HG03025 (cell line): ENCODE measurements at regions not wholly inside any gene's neighbourhood (a gene's known extent, or its start where the extent isn't known, plus 50 kb on each side); places are given as distances from the start of the nearest gene placed in this dataset.

Experiments
- ATAC-seq: cut with Tn5 transposase; IDR thresholded peaks from one replicate; pipeline ENCODE4 v1.9.1; 2021; ENCODE audit warnings: mild to moderate bottlenecking, moderate library complexity; ENCODE audit not compliant: unreplicated experiment, low FRiP score

DNA sequence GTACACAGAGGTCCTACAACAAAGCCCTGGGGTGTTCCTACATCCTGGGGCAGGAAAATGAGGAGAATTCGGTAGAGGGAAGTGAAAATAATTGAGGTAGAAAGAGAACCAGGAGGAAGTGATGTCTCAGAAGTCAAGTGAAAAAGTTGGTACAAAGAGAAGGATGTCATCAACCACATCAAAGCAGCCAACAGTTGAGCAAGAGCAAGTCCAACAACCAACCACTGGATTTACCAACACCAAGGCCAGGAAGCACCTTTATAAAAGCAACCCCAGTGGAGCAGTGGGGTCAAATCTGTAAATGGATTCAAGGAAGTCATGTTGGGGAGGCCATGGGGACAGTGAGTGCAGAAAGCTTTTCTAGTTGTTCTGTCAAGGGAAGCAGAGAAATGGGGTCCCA, 360.4 kb downstream of the ZNF516 start:
- no peak for ATAC-seq

GRCh38 chr18:76133873-76134272, 361.2 kb downstream of the ZNF516 start:
- no peak for ATAC-seq

DNA sequence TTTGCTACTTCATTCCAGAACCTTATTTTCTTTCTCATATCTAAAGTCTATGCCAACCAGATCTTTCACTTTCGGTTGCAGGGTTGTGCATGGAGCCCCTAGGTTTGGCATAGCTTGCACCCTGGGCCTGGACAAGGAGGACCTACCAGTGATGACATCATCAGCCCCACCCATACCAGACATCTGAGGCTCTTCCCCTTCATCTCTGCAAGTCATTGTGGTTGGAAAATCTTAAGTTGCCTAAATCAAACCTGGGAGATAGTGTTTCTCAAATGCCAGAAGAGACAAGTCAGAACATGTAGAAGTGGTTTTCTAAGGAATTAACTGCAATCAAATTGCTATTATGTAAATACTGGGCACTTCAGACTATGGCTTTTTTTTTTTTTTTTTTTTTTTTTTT, 363.3 kb downstream of the ZNF516 start:
- no peak for ATAC-seq

DNA sequence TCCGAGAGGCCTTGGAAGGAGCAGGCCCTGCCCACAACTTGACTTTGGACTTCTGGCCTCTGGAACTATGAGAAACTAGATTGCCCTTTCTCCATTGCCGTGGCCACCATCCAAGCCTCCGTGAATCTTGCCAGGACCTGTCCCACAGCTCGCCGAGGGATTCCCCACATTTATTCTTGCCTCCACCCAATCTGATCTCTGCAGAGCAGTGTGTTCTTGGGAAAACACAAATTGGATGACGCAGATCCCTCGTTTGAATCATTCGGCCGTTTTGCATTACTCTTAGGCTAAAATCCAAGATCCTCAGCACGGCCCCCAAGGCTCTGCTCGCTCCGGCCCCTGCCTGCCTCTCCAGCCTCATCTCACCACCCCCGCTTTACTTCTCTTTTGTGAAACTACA, 364.2 kb downstream of the ZNF516 start:
- no peak for ATAC-seq

DNA sequence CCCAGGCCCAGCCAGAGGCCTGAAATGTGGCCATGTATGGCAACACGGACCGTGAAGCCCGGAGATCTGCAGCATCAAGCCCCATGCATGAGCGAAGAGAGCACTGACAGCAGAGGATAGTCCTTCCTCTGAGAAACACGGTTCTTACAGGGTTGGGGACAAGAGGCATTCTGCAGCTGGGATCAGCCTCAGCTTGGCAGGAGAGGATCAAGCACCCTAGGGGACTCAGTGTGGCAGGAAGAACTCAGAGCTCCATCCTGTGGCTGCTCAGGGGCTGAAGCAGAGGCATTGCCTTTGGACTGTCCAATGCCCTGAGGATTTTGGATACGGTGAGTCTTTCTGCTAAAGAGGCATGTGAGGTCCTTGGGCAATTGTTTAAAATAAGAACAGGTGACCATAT, 368.7 kb downstream of the ZNF516 start:
- ATAC-seq, result no peak

DNA sequence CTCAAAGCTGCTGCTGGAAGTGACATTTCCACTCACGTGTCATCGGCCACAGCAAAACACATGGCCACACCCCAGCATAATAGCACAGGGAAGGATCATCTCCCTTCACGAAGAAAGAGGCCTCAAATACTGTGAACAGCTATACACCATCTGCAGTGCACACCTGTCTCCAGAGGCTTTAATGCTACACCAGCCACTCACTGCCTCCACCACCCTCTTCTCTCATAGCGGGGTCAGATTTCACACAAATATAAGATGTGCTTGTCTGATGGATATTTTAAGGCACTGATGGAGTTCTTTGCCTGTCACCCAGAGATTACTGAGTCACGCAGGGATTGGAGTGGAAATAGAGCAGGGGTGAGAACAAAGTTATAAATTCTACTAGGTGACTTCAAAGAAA, 374.0 kb downstream of the ZNF516 start:
- ATAC-seq, result no peak

DNA sequence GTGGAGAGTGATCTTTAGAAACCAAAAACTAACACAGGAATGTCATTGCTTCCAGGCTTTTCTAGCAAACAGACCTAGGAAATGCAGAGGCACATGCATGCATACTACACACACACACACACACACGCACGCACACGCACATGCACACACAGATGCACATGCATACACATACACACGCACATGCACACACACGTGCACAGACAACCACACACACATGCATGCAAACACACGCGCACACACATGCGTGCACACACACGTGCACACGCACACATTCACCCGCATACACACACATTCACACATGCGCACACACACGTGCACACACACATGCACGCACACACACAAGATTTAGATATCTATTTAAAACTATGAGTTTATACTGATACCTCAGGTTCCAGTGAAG, 379.5 kb downstream of the ZNF516 start:
- ATAC-seq, result no peak

DNA sequence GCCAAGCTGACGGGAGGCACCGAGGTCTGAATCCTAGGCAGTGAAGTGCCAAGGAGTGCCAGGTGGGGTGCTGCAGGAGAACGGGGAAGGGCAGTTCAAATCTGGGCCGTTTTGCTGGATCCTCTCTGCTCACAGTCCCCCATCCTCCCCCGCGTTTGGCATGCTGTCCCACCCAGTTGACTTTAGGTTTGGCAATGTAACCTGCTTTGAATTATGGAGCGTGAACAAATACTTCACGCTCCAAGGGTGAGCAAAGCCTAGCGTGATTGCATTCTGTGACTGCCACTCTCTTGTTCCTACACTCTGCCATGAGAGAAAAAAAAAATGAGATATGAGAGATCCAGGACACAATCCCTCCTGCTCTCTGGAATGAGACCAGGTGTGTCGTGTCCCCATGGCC, 381.9 kb downstream of the ZNF516 start:
- ATAC-seq, result no peak

- no peak for ATAC-seq
These were observed 392.4 kb downstream of the ZNF516 start for GRCh38 chr18:76102626-76103025.

- no peak for ATAC-seq
These were observed 392.9 kb downstream of the ZNF516 start for GRCh38 chr18:76102156-76102555.

- ATAC-seq, result no peak
These were observed 395.0 kb downstream of the ZNF516 start for GRCh38 chr18:76099931-76100457.

DNA sequence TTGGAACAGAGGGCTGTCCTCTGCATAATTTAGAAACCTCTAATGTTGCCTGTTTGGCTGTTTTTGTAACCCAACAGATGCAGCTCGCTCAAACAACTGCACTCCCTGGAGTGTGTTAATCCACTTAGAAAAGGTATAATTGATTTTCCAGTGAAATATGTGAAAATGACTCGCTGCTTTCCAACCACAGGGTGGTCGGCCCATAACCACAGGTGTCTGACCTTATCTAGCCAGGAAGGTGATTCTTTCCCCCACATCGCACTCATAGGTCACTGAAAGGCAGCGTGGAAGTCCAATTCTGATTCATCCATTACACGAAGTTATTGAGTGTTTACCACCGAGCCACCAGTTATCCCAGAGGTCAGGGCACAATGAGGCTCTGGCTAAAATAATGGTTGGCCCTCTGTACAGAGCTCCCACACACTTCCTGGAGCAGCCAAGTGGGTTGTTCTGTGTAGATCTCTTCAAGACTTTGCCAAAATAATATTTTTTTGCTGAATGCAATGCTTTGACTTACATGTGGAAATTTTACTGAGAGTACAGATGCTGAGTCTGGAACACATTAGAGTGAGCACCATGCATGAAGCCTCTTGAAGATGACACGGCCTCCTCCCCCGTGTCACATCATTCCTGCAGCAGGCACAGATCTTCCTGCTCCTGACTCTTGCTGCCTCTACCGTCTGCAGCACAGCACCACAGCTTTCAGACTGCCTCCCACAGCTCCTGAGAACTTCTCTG, 396.2 kb downstream of the ZNF516 start:
- no peak for ATAC-seq

DNA sequence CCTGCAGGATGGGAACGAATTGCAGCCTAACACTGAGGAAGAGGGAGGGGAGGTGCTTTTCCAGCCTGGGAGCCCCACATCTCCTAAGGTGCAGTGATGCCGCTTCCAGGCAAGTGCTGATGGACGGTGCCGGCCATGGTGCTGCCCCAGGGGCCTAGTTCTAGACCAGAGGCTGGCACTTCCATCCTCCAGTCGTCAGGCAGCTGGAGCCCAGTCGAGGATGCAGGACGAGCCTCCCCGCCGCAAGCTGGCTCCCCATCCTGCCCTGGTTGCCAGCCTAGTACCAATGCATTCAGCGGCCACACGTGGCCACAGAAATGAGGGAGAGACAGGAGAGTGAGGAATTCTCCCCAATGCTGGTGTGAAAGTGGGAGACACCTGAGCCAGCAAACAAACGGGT, 413.5 kb downstream of the ZNF516 start:
- ATAC-seq, result no peak

GRCh38 chr18:76080430-76080829, 414.6 kb downstream of the ZNF516 start:
- ATAC-seq, result no peak

GRCh38 chr18:76075777-76076176, 419.3 kb downstream of the ZNF516 start:
- ATAC-seq, result no peak

- ATAC-seq, result no peak
These were observed 430.0 kb downstream of the ZNF516 start for GRCh38 chr18:76064998-76065397.

- no peak for ATAC-seq
These were observed 436.9 kb downstream of the ZNF516 start for GRCh38 chr18:76058146-76058545.

- no peak for ATAC-seq
These were observed 437.7 kb downstream of the ZNF516 start for GRCh38 chr18:76057386-76057785.

DNA sequence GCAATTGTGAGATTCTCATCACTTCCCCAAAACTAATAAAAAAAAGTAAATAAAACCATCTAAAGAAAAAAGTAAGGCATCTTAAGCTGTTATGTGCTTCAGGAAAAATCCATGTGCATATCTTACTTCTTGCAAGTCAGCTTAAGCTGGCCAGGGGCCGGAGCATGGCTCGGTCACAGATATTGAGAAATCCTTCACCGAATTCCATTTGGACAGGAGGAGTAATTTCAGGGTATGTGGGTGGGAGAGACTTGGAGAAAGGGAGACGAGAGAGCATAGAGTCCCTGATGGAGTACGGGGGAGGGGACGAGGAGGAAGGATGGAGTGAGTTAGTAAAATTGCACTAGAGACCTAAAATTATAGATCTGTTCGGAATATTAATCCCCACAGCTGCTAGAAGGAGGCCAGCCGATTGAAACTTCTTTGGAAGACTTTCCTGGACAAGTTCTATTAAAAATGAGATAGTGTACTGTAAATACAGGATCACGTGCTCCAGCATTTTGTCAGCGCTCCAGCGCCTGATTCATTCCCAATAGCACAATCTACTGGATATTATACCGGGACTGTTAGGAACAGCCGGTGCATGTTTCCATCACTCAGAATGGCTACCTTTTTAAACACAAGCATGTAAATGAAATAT, 438.5 kb downstream of the ZNF516 start:
- no peak for ATAC-seq

GRCh38 chr18:76055578-76055977, 439.5 kb downstream of the ZNF516 start:
- ATAC-seq, result no peak

DNA sequence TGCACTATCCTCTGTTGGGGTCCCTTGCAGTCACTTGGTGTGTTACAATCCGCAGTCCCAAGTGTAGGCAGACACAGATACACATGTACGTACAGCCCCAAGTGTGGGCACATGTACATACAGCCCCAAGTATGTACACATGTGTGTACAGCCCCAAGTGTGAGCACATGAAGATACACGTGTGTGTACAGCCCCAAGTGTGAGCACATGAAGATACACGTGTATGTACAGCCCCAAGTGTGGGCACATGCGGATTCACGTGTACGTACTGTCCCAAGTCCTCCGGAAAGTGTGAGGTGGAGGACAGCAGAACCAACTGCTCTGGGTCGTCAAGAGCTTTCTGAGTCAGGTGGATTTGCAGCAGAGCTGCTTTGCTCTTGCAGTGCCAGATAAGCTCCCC, 440.0 kb downstream of the ZNF516 start:
- no peak for ATAC-seq

DNA sequence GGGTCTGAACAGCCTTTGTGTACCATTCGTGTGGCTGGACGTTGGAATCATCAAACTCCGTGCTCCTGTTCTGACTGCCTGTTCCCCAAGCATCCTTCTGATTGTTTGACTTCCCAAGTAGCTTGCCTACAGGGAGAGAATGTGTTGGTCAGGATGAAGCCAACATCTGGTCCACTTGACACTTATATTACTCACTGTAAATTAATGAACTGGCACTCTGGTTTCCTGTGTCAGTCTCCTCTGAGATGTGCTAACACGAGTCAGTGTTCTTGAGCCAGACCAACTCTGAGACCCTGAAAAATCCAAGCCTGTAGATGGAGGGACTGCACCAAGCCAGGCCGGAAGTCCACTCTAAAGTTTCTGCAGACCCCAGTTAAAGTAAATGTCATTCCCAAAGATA, 440.9 kb downstream of the ZNF516 start:
- no peak for ATAC-seq
